ENCODE measurements at regions not wholly inside any gene's neighbourhood (a gene's known extent, or its start where the extent isn't known, plus 50 kb on each side); places are given as distances from the start of the nearest gene placed in this dataset.

DNA sequence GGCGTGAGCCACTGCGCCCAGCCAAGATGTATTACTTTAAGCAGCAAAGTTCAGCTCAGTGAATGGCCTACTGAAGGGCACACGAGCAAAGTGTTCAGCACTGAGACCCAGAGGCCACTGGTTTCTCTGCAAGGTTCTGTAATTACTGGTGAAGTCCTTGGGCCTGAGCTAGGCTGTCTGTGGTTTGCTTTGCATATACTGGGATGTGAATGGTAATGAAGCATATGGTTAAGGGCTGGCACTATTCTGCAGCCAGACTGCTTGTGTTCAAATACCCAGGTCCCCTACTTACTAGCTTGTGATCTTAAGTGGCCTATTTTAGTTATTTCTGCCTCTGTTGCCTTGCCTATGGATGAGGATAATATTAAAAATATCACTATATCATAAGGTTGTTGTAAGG, 72.0 kb downstream of the LLPH start:
- Histone ChIP-seq H3K4me3 (replicated peaks in 1 of 3; ENCODE audit: insufficient read depth in 1 of 3, low read depth in 2 of 3, low read length in 3 of 3) (no peak overlapping the region), H3K4me2 (ENCODE audit: low read depth, low read length) (no peak overlapping the region), H3K27ac (ENCODE audit: extremely low read length, insufficient read depth, low read length) (no peak overlapping the region), H3K36me3 (replicated peaks in 1 of 2; ENCODE audit: control insufficient read depth in 1 of 2, insufficient read depth in 2 of 2, low read length in 2 of 2) (no peaks in the 10 kb centered on the region), H3K27me3 (ENCODE audit: control insufficient read depth in 1 of 2, insufficient read depth in 2 of 2, low read length in 2 of 2) (no peaks in the 10 kb centered on the region), H3K9me3 (ENCODE audit: low read length) (no peaks in the 10 kb centered on the region), H3K4me1 (ENCODE audit: insufficient read depth, low read length) (peaks cover 34% of the 10 kb centered on the region), H4K20me1 (ENCODE audit: insufficient read depth, low read length) (no peaks in the 10 kb centered on the region), H2AFZ (ENCODE audit: low read length) (no peak overlapping the region), H3K79me2 (ENCODE audit: insufficient read depth, low read length) (no peaks in the 10 kb centered on the region), H3K9ac (ENCODE audit: insufficient read depth, low read depth, low read length) (no peak overlapping the region)
- ChIA-PET POLR2A (interaction anchor here (1.0 kb wide), 1 partner anchor 9 kb away, joined by 3 read pairs; no protein-coding TSS in a partner anchor), CTCF (ENCODE audit: low intra/inter-chr PET ratio, low total read pairs) (no interaction called here)
- intact Hi-C loops (cut with micrococcal nuclease; ENCODE audit: unreplicated experiment): no loop called here
- no TSS peak for BruUV-seq (replicated peaks)
- DNase-seq (ENCODE audit: low spot score) (no peak), FAIRE-seq (no peak), ATAC-seq (no peak)
- in situ Hi-C loops (cut with HindIII; ENCODE audit: extremely low pct_ligation_motif_present, low pct_unique_long_range_greater_than_20kb): no loop called here
- WGBS (ENCODE audit: low lambda C conversion rate): 100% methylated on average over 2 of the region's 3 CpGs
- TF ChIP-seq, protein P1, sequence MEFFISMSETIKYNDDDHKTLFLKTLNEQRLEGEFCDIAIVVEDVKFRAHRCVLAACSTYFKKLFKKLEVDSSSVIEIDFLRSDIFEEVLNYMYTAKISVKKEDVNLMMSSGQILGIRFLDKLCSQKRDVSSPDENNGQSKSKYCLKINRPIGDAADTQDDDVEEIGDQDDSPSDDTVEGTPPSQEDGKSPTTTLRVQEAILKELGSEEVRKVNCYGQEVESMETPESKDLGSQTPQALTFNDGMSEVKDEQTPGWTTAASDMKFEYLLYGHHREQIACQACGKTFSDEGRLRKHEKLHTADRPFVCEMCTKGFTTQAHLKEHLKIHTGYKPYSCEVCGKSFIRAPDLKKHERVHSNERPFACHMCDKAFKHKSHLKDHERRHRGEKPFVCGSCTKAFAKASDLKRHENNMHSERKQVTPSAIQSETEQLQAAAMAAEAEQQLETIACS (CRISPR knock-in tag; IDR thresholded peaks at IDR 0.05): no peak
- TF ChIP-seq, protein P2, sequence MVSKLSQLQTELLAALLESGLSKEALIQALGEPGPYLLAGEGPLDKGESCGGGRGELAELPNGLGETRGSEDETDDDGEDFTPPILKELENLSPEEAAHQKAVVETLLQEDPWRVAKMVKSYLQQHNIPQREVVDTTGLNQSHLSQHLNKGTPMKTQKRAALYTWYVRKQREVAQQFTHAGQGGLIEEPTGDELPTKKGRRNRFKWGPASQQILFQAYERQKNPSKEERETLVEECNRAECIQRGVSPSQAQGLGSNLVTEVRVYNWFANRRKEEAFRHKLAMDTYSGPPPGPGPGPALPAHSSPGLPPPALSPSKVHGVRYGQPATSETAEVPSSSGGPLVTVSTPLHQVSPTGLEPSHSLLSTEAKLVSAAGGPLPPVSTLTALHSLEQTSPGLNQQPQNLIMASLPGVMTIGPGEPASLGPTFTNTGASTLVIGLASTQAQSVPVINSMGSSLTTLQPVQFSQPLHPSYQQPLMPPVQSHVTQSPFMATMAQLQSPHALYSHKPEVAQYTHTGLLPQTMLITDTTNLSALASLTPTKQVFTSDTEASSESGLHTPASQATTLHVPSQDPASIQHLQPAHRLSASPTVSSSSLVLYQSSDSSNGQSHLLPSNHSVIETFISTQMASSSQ (IDR thresholded peaks at IDR 0.05; ENCODE audit: low read depth): no peak
- TF ChIP-seq, protein P2 (CRISPR knock-in tag; IDR thresholded peaks at IDR 0.05; ENCODE audit: borderline replicate concordance): no peak
- TF ChIP-seq ZMYM2 (CRISPR knock-in tag; IDR thresholded peaks at IDR 0.05): no peak
- no peak for TF ChIP-seq ZNF790 (CRISPR knock-in tag; IDR thresholded peaks at IDR 0.05; ENCODE audit: borderline replicate concordance)
- no peak for TF ChIP-seq TAF1 (CRISPR knock-in tag; IDR thresholded peaks at IDR 0.05)
- TF ChIP-seq ZNF781 (CRISPR knock-in tag; IDR thresholded peaks at IDR 0.05; ENCODE audit: borderline replicate concordance, not compliant biosample characterization): no peak
- no peak for TF ChIP-seq ZNF558 (CRISPR knock-in tag; IDR thresholded peaks at IDR 0.05; ENCODE audit: borderline replicate concordance)
- TF ChIP-seq, protein P3, sequence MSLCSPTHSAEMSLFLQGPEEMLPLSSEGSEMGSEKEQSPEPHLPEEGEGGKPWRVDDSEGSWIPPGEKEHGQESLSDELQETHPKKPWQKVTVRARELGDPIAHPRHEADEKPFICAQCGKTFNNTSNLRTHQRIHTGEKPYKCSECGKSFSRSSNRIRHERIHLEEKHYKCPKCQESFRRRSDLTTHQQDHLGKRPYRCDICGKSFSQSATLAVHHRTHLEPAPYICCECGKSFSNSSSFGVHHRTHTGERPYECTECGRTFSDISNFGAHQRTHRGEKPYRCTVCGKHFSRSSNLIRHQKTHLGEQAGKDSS (CRISPR knock-in tag; IDR thresholded peaks at IDR 0.05; ENCODE audit: borderline replicate concordance, low read depth): no peak
- TF ChIP-seq, protein P4, sequence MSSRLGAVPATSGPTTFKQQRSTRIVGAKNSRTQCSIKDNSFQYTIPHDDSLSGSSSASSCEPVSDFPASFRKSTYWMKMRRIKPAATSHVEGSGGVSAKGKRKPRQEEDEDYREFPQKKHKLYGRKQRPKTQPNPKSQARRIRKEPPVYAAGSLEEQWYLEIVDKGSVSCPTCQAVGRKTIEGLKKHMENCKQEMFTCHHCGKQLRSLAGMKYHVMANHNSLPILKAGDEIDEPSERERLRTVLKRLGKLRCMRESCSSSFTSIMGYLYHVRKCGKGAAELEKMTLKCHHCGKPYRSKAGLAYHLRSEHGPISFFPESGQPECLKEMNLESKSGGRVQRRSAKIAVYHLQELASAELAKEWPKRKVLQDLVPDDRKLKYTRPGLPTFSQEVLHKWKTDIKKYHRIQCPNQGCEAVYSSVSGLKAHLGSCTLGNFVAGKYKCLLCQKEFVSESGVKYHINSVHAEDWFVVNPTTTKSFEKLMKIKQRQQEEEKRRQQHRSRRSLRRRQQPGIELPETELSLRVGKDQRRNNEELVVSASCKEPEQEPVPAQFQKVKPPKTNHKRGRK (CRISPR knock-in tag; IDR thresholded peaks at IDR 0.05): no peak
- no peak for TF ChIP-seq PCBP1 (IDR thresholded peaks at IDR 0.05; ENCODE audit: borderline replicate concordance, low read depth, low read length)
- TF ChIP-seq, protein P5, sequence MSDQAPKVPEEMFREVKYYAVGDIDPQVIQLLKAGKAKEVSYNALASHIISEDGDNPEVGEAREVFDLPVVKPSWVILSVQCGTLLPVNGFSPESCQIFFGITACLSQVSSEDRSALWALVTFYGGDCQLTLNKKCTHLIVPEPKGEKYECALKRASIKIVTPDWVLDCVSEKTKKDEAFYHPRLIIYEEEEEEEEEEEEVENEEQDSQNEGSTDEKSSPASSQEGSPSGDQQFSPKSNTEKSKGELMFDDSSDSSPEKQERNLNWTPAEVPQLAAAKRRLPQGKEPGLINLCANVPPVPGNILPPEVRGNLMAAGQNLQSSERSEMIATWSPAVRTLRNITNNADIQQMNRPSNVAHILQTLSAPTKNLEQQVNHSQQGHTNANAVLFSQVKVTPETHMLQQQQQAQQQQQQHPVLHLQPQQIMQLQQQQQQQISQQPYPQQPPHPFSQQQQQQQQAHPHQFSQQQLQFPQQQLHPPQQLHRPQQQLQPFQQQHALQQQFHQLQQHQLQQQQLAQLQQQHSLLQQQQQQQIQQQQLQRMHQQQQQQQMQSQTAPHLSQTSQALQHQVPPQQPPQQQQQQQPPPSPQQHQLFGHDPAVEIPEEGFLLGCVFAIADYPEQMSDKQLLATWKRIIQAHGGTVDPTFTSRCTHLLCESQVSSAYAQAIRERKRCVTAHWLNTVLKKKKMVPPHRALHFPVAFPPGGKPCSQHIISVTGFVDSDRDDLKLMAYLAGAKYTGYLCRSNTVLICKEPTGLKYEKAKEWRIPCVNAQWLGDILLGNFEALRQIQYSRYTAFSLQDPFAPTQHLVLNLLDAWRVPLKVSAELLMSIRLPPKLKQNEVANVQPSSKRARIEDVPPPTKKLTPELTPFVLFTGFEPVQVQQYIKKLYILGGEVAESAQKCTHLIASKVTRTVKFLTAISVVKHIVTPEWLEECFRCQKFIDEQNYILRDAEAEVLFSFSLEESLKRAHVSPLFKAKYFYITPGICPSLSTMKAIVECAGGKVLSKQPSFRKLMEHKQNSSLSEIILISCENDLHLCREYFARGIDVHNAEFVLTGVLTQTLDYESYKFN (CRISPR knock-in tag; conservative IDR thresholded peaks at IDR 0.05): no peak
- no peak for TF ChIP-seq ZNF263 (CRISPR knock-in tag; IDR thresholded peaks at IDR 0.05)
- TF ChIP-seq SATB2 (CRISPR knock-in tag; IDR thresholded peaks at IDR 0.05): no peak

All from HepG2 (cell line).